Activated CD8-positive, alpha-beta memory T cell treated with anti-CD3 and anti-CD28 coated beads for 36 hours (primary cell): ENCODE measurements at regions not wholly inside any gene's neighbourhood (a gene's known extent, or its start where the extent isn't known, plus 50 kb on each side); places are given as distances from the start of the nearest gene placed in this dataset.

ENCODE experiments used
- CTCF ChIA-PET: fragments of 350-600 bp; sonication (Branson Sonifier 250); formaldehyde crosslinking; loops from one replicate; lab custom pipeline; 2021; ENCODE audit warnings: antibody characterized with exemption; lab: Charles Lee
- POLR2A ChIA-PET: fragments of 350-600 bp; sonication (Branson Sonifier 250); formaldehyde crosslinking; loops from one replicate; lab custom pipeline; 2021; ENCODE audit warnings: antibody characterized with exemption; lab: Charles Lee

DNA sequence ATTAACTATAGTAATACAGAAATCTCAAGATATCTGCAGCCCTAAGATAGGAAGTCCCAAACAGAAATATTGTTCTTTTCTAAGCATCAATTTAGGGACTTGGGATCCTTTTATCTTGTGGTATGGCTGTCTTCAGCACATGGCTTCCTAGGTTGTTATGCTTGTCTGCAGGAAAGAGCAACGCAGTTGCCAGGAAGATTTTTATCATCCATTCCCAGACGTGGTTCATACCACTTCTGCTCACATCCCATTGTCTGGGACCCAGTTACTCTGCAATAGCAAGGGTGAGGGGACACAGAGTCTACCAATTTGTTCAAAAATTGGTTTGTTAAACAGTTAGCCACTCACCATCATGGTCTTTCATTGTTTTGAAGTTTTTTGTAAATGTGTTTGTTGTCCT lies 85.6 kb upstream of the RXFP2 start:
- CTCF ChIA-PET = no interaction called here
- POLR2A ChIA-PET = no interaction called here

GRCh38 chr13:31663880-31664585 lies 75.3 kb upstream of the RXFP2 start:
- CTCF ChIA-PET = no interaction called here
- POLR2A ChIA-PET = no interaction called here

DNA sequence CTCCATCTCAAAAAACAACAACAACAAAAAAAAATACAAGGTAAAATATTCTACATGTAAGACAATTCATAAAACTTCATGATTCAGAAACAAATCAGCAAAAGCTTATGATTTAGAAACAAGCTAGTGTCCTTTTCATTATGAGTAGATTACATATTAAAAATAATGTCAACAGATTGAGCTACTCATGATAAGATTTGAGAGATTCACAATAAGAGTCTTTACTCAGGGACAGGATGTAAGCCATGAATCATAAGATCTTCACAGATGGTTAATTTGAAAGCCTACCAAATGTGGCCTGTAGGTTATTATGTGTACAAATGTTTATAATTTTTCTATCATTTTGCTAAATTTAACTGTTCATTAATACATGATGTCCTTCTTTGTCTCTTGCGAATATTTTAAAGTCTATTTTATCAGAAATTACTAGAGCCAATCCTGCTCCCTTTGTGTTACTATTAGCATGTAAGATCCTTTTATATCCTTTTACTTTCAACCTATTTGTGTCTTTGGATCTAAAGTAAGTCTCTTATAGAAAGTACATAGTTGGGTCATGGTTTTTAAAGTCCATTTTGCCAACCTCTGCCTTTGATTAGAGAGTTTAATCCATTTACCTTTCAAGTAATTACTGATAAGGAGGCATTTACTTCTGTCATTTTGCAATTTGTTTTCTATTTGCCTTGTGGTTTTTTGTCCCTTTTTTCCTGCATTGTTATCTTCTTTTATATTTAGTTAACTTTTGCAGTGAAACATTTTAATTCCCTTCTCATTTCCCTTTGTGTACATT lies 68.3 kb upstream of the RXFP2 start:
- ChIA-PET POLR2A (no interaction called here), CTCF (interaction anchor here (0.6 to 0.7 kb wide), 2 partner anchors 109 to 232 kb away, joined by 3 read pairs; no protein-coding TSS in a partner anchor)

- ChIA-PET CTCF (no interaction called here), POLR2A (no interaction called here)
Measured at GRCh38 chr13:31674051-31674450, 65.3 kb upstream of the RXFP2 start.

- CTCF ChIA-PET = no interaction called here
- POLR2A ChIA-PET = no interaction called here
Measured at GRCh38 chr13:31675440-31675953, 63.8 kb upstream of the RXFP2 start.

- ChIA-PET POLR2A (no interaction called here), CTCF (no interaction called here)
Measured at GRCh38 chr13:31681133-31681532, 58.2 kb upstream of the RXFP2 start.

DNA sequence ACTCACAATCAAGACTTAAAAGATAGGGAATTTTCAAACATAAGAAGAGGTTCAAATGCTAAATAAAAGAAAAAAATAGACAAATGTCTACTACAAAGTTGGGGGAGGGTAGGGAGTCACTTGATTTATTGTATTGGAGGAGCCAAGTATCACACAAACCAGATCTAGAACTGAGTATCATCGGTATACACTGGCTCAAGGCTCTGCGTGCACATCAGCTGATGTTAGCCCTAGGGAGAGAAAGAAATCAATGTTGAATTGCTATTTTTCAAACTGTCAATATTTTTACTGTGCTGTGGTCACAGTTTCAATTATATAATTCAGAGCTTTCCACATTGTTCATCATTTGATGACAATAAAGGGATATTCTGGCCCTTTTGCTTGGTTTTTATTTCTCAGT lies 54.9 kb upstream of the RXFP2 start:
- ChIA-PET POLR2A (no interaction called here), CTCF (no interaction called here)

GRCh38 chr13:31686670-31687425 lies 52.5 kb upstream of the RXFP2 start:
- CTCF ChIA-PET = no interaction called here

More at GRCh38 chr13:31686670-31687425, 52.5 kb upstream of the RXFP2 start:
- POLR2A ChIA-PET = no interaction called here
